ENCODE measurements at regions not wholly inside any gene's neighbourhood (a gene's known extent, or its start where the extent isn't known, plus 50 kb on each side); places are given as distances from the start of the nearest gene placed in this dataset.

- H3K27ac ChIP-seq: no peak overlapping the region
- H3K4me3 ChIP-seq: no peak overlapping the region
- WGBS, 2 donors: 75 to 79% methylated on average over 8 of the region's 8 CpGs
- H3K4me1 ChIP-seq: no peaks in the 10 kb centered on the region
- no peaks in the 10 kb centered on the region for H3K9me3 ChIP-seq
- intact Hi-C loops (cut with DNase I): no loop called here
- no peaks in the 10 kb centered on the region for H3K36me3 ChIP-seq
- H3K27me3 ChIP-seq: no peaks in the 10 kb centered on the region
- no peak for TF ChIP-seq POLR2A (IDR thresholded peaks at IDR 0.05)
- TF ChIP-seq CTCF (IDR thresholded peaks at IDR 0.05): no peak
- no peak for DNase-seq
These were observed 311.8 kb downstream of the HS3ST1 start for GRCh38 chr4:11116940-11117339.

GRCh38 chr4:11111876-11112275, 316.8 kb downstream of the HS3ST1 start:
- DNase-seq: no peak
- WGBS, 2 donors: 46 to 59% methylated on average over 2 of the region's 2 CpGs

GRCh38 chr4:11111370-11111769, 317.3 kb downstream of the HS3ST1 start:
- no peak for DNase-seq
- TF ChIP-seq POLR2A (IDR thresholded peaks at IDR 0.05) (no peak), CTCF (IDR thresholded peaks at IDR 0.05) (no peak)

More at GRCh38 chr4:11111876-11112275, 316.8 kb downstream of the HS3ST1 start:
- no peaks in the 10 kb centered on the region for H3K4me1 ChIP-seq
- TF ChIP-seq CTCF (IDR thresholded peaks at IDR 0.05): no peak
- TF ChIP-seq POLR2A (IDR thresholded peaks at IDR 0.05): no peak
- no peak overlapping the region for H3K27ac ChIP-seq
- no peaks in the 10 kb centered on the region for H3K27me3 ChIP-seq
- H3K9me3 ChIP-seq: no peaks in the 10 kb centered on the region
- no peaks in the 10 kb centered on the region for H3K36me3 ChIP-seq
- intact Hi-C loops (cut with DNase I): no loop called here
- H3K4me3 ChIP-seq: no peak overlapping the region

GRCh38 chr4:11106759-11107158, 321.9 kb downstream of the HS3ST1 start:
- Histone ChIP-seq H3K36me3 (no peaks in the 10 kb centered on the region), H3K4me1 (no peaks in the 10 kb centered on the region), H3K27ac (no peak overlapping the region), H3K4me3 (no peak overlapping the region), H3K27me3 (no peaks in the 10 kb centered on the region), H3K9me3 (no peaks in the 10 kb centered on the region)
- TF ChIP-seq POLR2A (IDR thresholded peaks at IDR 0.05) (no peak), CTCF (IDR thresholded peaks at IDR 0.05) (no peak)
- 25 to 26% methylated on average over 2 of the region's 2 CpGs for WGBS, 2 donors
- DNase-seq: no peak
- intact Hi-C loops (cut with DNase I): no loop called here

More at GRCh38 chr4:11111370-11111769, 317.3 kb downstream of the HS3ST1 start:
- Histone ChIP-seq H3K9me3 (no peaks in the 10 kb centered on the region), H3K36me3 (no peaks in the 10 kb centered on the region), H3K27me3 (no peaks in the 10 kb centered on the region), H3K4me1 (no peaks in the 10 kb centered on the region), H3K4me3 (no peak overlapping the region), H3K27ac (no peak overlapping the region)
- intact Hi-C loops (cut with DNase I): no loop called here
- WGBS, 2 donors: 34 to 42% methylated on average over 2 of the region's 2 CpGs

GRCh38 chr4:11106190-11106589, 322.5 kb downstream of the HS3ST1 start:
- Histone ChIP-seq H3K36me3 (no peaks in the 10 kb centered on the region), H3K4me1 (no peaks in the 10 kb centered on the region), H3K4me3 (no peak overlapping the region), H3K9me3 (no peaks in the 10 kb centered on the region), H3K27me3 (no peaks in the 10 kb centered on the region), H3K27ac (no peak overlapping the region)
- intact Hi-C loops (cut with DNase I): no loop called here
- DNase-seq: no peak
- TF ChIP-seq CTCF (IDR thresholded peaks at IDR 0.05): no peak
- no peak for TF ChIP-seq POLR2A (IDR thresholded peaks at IDR 0.05)
